HFFc6 (cell line): ENCODE measurements at regions not wholly inside any gene's neighbourhood (a gene's known extent, or its start where the extent isn't known, plus 50 kb on each side); places are given as distances from the start of the nearest gene placed in this dataset.

Source experiments
- DNase-seq: peaks from one replicate; pipeline ENCODE4 v3.0.0-alpha.2; 2018
- H3K27ac Mint-ChIP-seq: 2 replicates; pipeline ENCODE4 v1.8.0; 2020; ENCODE audit warnings: mild to moderate bottlenecking, mixed read lengths
- H3K27me3 Mint-ChIP-seq: 2 replicates; pipeline ENCODE4 v1.8.0; 2021; ENCODE audit warnings: mild to moderate bottlenecking, moderate library complexity, mixed read lengths; ENCODE audit not compliant: insufficient read depth
- H3K36me3 Mint-ChIP-seq: 2 replicates; pipeline ENCODE4 v1.8.0; 2021; ENCODE audit warnings: low read depth, mixed read lengths
- H3K4me1 Mint-ChIP-seq: 2 replicates; pipeline ENCODE4 v1.8.0; 2020; ENCODE audit warnings: low read depth, mixed read lengths
- H3K4me3 Mint-ChIP-seq: 2 replicates; pipeline ENCODE4 v1.8.0; 2020; ENCODE audit warnings: mild to moderate bottlenecking, moderate library complexity, mixed read lengths
- H3K9me3 Mint-ChIP-seq: 2 replicates; pipeline ENCODE4 v1.8.0; 2020; ENCODE audit warnings: mild to moderate bottlenecking, mixed read lengths
- CTCF ChIP-seq: fragments of 200-600 bp; sonication (generic); IDR thresholded peaks from 2 replicates; pipeline ENCODE4 v1.5.0; 2021; ENCODE audit warnings: antibody characterized with exemption, mild to moderate bottlenecking

- Mint-ChIP-seq H3K27ac (no peak overlapping the region), H3K27me3 (no peaks in the 10 kb centered on the region), H3K4me1 (no peaks in the 10 kb centered on the region), H3K36me3 (peaks cover 5% of the 10 kb centered on the region), H3K9me3 (peaks cover 71% of the 10 kb centered on the region), H3K4me3 (no peak overlapping the region)
- no peak for TF ChIP-seq CTCF
- DNase-seq = no peak
These were observed 308.3 kb downstream of the MYCN start for GRCh38 chr2:16248571-16249105.

GRCh38 chr2:16247326-16248122 is 307.2 kb downstream of the MYCN start:
- DNase-seq = no peak
- H3K36me3 Mint-ChIP-seq = peaks cover 5% of the 10 kb centered on the region
- no peaks in the 10 kb centered on the region for H3K4me1 Mint-ChIP-seq
- TF ChIP-seq CTCF = no peak
- H3K27ac Mint-ChIP-seq = no peak overlapping the region
- peaks cover 65% of the 10 kb centered on the region for H3K9me3 Mint-ChIP-seq
- no peak overlapping the region for H3K4me3 Mint-ChIP-seq
- H3K27me3 Mint-ChIP-seq = no peaks in the 10 kb centered on the region

- peaks cover 5% of the 10 kb centered on the region for H3K36me3 Mint-ChIP-seq
- no peaks in the 10 kb centered on the region for H3K4me1 Mint-ChIP-seq
- TF ChIP-seq CTCF = no peak
- peaks cover 69% of the 10 kb centered on the region for H3K9me3 Mint-ChIP-seq
- H3K27ac Mint-ChIP-seq = no peak overlapping the region
- H3K4me3 Mint-ChIP-seq = no peak overlapping the region
- no peak for DNase-seq
- H3K27me3 Mint-ChIP-seq = no peaks in the 10 kb centered on the region
These were observed 306.6 kb downstream of the MYCN start for GRCh38 chr2:16246911-16247310.

GRCh38 chr2:16246281-16246850 is 306.0 kb downstream of the MYCN start:
- Mint-ChIP-seq H3K27me3 (no peaks in the 10 kb centered on the region), H3K36me3 (peaks cover 5% of the 10 kb centered on the region), H3K9me3 (peaks cover 68% of the 10 kb centered on the region), H3K27ac (no peak overlapping the region), H3K4me1 (no peaks in the 10 kb centered on the region), H3K4me3 (no peak overlapping the region)
- no peak for TF ChIP-seq CTCF
- DNase-seq = no peak

GRCh38 chr2:16245481-16246054 is 305.2 kb downstream of the MYCN start:
- no peak overlapping the region for H3K4me3 Mint-ChIP-seq
- no peak overlapping the region for H3K27ac Mint-ChIP-seq
- peaks cover 5% of the 10 kb centered on the region for H3K36me3 Mint-ChIP-seq
- no peaks in the 10 kb centered on the region for H3K27me3 Mint-ChIP-seq
- DNase-seq = no peak
- no peak for TF ChIP-seq CTCF
- no peaks in the 10 kb centered on the region for H3K4me1 Mint-ChIP-seq
- H3K9me3 Mint-ChIP-seq = peaks cover 62% of the 10 kb centered on the region
